ENCODE measurements at regions not wholly inside any gene's neighbourhood (a gene's known extent, or its start where the extent isn't known, plus 50 kb on each side); places are given as distances from the start of the nearest gene placed in this dataset.

DNA sequence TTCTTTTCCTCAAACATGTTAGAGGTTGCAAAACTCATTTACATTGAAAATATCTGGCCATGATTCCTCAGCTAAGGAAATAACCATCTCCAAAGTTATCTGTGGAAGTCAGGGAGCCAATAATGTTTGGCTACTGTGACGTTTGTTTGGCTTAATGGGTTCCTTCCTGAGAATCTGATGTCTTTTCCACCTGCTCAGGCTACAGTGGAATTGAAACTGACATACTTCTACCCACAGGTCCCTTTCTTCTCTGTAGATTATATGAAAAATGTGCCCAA, 221.1 kb upstream of the XYLT1 start:
- peaks cover 2% of the 10 kb centered on the region; the same call in 1 of the 2 replicates for H3K4me1 ChIP-seq (ENCODE audit: control insufficient read depth, insufficient read depth, low read length)
- no peak overlapping the region for H3K4me3 ChIP-seq (ENCODE audit: low read length)
- H3K27me3 ChIP-seq (ENCODE audit: control insufficient read depth, insufficient read depth, low read length) = no peaks in the 10 kb centered on the region
- no peak overlapping the region for H3K27ac ChIP-seq (ENCODE audit: low read length)
- no peak for DNase-seq (ENCODE audit: low read depth, low spot score)
- no CpG with 5 or more reads among the region's 1 CpG for WGBS (ENCODE audit: insufficient coverage, insufficient read length)
- no peaks in the 10 kb centered on the region for H3K36me3 ChIP-seq (ENCODE audit: control insufficient read depth, insufficient read depth, low read length)
- no peaks in the 10 kb centered on the region for H3K9me3 ChIP-seq (ENCODE audit: control insufficient read depth, insufficient read depth, low read length)

DNA sequence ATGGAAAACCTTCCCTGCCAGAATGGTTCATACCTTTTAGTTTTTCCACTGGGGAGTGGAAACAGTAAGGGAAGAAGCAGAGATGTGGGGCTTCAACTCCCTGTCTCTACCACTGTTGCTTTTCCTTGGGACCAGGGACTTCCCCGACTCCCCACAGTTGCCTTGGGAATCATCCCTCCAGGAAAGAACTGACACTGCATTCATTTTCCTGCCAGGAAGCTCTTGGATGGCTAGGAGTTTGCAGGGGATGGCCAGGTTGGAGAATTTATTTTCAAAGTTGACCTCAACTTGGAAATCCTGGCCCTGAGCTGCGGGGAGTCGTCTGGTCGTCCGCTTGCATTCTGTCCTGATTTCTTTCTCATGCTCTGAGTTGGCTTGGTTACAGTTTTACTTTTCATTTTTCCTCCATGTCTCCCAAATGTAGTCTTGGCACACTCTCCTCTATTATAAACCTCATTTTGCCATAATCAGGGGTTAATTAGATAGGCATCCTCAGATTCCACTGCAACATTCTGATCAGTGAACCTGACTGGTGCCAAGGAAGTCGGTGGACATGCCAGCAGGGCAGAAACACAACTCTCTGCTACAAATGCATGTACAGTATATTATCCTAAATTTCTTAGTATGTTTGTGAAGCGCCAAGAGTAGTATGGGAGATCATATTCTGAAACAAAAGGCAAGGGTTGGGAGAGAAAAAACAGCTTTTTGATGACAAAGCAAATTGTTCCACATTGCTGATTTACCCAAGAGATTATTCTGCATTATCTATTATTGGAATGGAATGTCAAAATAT, 220.5 kb upstream of the XYLT1 start:
- Histone ChIP-seq H3K27me3 (ENCODE audit: control insufficient read depth, insufficient read depth, low read length) (no peaks in the 10 kb centered on the region), H3K9me3 (ENCODE audit: control insufficient read depth, insufficient read depth, low read length) (no peaks in the 10 kb centered on the region), H3K4me1 (ENCODE audit: control insufficient read depth, insufficient read depth, low read length) (peaks cover 2% of the 10 kb centered on the region; the same call in 1 of the 2 replicates), H3K36me3 (ENCODE audit: control insufficient read depth, insufficient read depth, low read length) (no peaks in the 10 kb centered on the region), H3K4me3 (ENCODE audit: low read length) (no peak overlapping the region), H3K27ac (ENCODE audit: low read length) (no peak overlapping the region)
- no CpG with 5 or more reads among the region's 7 CpGs for WGBS (ENCODE audit: insufficient coverage, insufficient read length)
- DNase-seq (ENCODE audit: low read depth, low spot score) = no peak

DNA sequence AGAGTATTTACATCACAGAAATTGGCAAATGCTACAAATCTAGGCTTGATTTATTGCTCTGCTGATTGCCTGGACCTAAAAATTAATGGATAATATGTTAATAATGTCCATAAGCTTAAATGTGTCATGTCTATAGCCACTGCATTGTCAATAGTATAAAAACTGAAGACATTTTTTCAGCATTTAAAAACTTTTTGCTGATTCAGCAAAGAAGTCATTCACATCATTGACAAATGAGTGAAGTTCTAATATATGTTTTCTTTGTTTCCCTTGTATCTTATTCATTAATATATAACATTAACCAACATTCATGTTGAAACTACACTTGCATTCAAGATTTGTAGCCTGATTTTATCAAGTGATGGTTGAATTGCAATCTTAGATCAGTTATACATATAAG, 214.7 kb upstream of the XYLT1 start:
- no peak for DNase-seq (ENCODE audit: low read depth, low spot score)
- Histone ChIP-seq H3K27ac (ENCODE audit: low read length) (no peak overlapping the region), H3K4me1 (ENCODE audit: control insufficient read depth, insufficient read depth, low read length) (no peaks in the 10 kb centered on the region), H3K4me3 (ENCODE audit: low read length) (no peak overlapping the region), H3K27me3 (ENCODE audit: control insufficient read depth, insufficient read depth, low read length) (no peaks in the 10 kb centered on the region), H3K36me3 (ENCODE audit: control insufficient read depth, insufficient read depth, low read length) (no peaks in the 10 kb centered on the region), H3K9me3 (ENCODE audit: control insufficient read depth, insufficient read depth, low read length) (no peaks in the 10 kb centered on the region)

DNA sequence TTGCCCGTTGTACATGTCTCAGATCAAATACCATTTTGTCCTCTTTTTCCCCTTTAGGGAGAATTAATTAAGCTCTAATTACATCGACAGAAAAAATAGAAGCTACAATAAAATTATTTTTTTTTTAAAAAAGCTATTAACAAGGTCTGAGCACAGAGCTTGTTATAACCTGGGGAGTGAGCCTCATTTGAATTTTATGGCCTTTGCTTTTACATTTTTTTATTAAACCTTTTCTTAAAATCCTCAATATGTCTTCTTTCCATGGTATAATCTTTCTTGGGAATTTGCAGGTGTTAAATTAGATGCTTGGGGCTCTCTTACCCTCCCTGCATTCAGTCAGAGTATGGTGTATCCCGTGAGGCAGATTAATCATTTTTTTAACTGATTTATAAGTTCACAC, 212.5 kb upstream of the XYLT1 start:
- no peak for DNase-seq (ENCODE audit: low read depth, low spot score)
- H3K4me1 ChIP-seq (ENCODE audit: control insufficient read depth, insufficient read depth, low read length) = no peaks in the 10 kb centered on the region
- H3K4me3 ChIP-seq (ENCODE audit: low read length) = no peak overlapping the region
- no CpG with 5 or more reads among the region's 3 CpGs for WGBS (ENCODE audit: insufficient coverage, insufficient read length)
- no peaks in the 10 kb centered on the region for H3K27me3 ChIP-seq (ENCODE audit: control insufficient read depth, insufficient read depth, low read length)
- no peak overlapping the region for H3K27ac ChIP-seq (ENCODE audit: low read length)
- no peaks in the 10 kb centered on the region for H3K9me3 ChIP-seq (ENCODE audit: control insufficient read depth, insufficient read depth, low read length)
- no peaks in the 10 kb centered on the region for H3K36me3 ChIP-seq (ENCODE audit: control insufficient read depth, insufficient read depth, low read length)

- no peak overlapping the region for H3K27ac ChIP-seq (ENCODE audit: low read length)
- no CpG with 5 or more reads among the region's 3 CpGs for WGBS (ENCODE audit: insufficient coverage, insufficient read length)
- H3K27me3 ChIP-seq (ENCODE audit: control insufficient read depth, insufficient read depth, low read length) = no peaks in the 10 kb centered on the region
- no peaks in the 10 kb centered on the region for H3K4me1 ChIP-seq (ENCODE audit: control insufficient read depth, insufficient read depth, low read length)
- no peak for DNase-seq (ENCODE audit: low read depth, low spot score)
- H3K4me3 ChIP-seq (ENCODE audit: low read length) = no peak overlapping the region
- no peaks in the 10 kb centered on the region for H3K9me3 ChIP-seq (ENCODE audit: control insufficient read depth, insufficient read depth, low read length)
- no peaks in the 10 kb centered on the region for H3K36me3 ChIP-seq (ENCODE audit: control insufficient read depth, insufficient read depth, low read length)
Observed at GRCh38 chr16:17676171-17676570, 205.4 kb upstream of the XYLT1 start.

GRCh38 chr16:17668386-17668785, 197.6 kb upstream of the XYLT1 start:
- Histone ChIP-seq H3K27ac (ENCODE audit: low read length) (no peak overlapping the region), H3K9me3 (ENCODE audit: control insufficient read depth, insufficient read depth, low read length) (no peaks in the 10 kb centered on the region), H3K4me1 (ENCODE audit: control insufficient read depth, insufficient read depth, low read length) (no peaks in the 10 kb centered on the region), H3K36me3 (ENCODE audit: control insufficient read depth, insufficient read depth, low read length) (no peaks in the 10 kb centered on the region), H3K4me3 (ENCODE audit: low read length) (no peak overlapping the region), H3K27me3 (ENCODE audit: control insufficient read depth, insufficient read depth, low read length) (no peaks in the 10 kb centered on the region)
- DNase-seq (ENCODE audit: low read depth, low spot score) = no peak
- WGBS (ENCODE audit: insufficient coverage, insufficient read length) = no CpG with 5 or more reads among the region's 3 CpGs

DNA sequence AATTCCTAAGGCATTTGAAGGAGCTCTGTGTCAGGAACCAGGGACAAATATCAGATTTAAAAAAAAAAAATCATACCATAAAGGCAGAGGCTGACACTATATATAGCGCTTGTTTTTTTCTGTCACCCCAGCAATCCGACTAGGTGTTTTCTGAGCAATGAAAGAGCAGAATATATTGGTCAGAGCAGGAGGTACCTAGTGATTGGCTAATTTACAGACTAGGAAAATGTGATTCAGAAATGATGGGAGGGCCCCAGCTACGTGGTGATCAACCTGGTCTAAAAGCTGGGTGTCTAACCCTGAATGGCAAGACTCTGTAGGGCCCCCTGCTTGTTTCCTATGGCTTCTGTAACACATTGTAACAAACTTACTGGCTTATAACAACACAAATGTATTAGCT, 195.5 kb upstream of the XYLT1 start:
- no peaks in the 10 kb centered on the region for H3K36me3 ChIP-seq (ENCODE audit: control insufficient read depth, insufficient read depth, low read length)
- H3K4me1 ChIP-seq (ENCODE audit: control insufficient read depth, insufficient read depth, low read length) = no peaks in the 10 kb centered on the region
- H3K27me3 ChIP-seq (ENCODE audit: control insufficient read depth, insufficient read depth, low read length) = no peaks in the 10 kb centered on the region
- DNase-seq (ENCODE audit: low read depth, low spot score) = no peak
- no peaks in the 10 kb centered on the region for H3K9me3 ChIP-seq (ENCODE audit: control insufficient read depth, insufficient read depth, low read length)
- no peak overlapping the region for H3K4me3 ChIP-seq (ENCODE audit: low read length)
- no peak overlapping the region for H3K27ac ChIP-seq (ENCODE audit: low read length)
- WGBS (ENCODE audit: insufficient coverage, insufficient read length) = no CpG with 5 or more reads among the region's 3 CpGs

- Histone ChIP-seq H3K27me3 (ENCODE audit: control insufficient read depth, insufficient read depth, low read length) (no peaks in the 10 kb centered on the region; the same call in 1 of the 2 replicates), H3K9me3 (ENCODE audit: control insufficient read depth, insufficient read depth, low read length) (no peaks in the 10 kb centered on the region), H3K36me3 (ENCODE audit: control insufficient read depth, insufficient read depth, low read length) (no peaks in the 10 kb centered on the region), H3K27ac (ENCODE audit: low read length) (no peak overlapping the region), H3K4me3 (ENCODE audit: low read length) (no peak overlapping the region), H3K4me1 (ENCODE audit: control insufficient read depth, insufficient read depth, low read length) (peaks cover 3% of the 10 kb centered on the region; the same call in 1 of the 2 replicates)
- WGBS (ENCODE audit: insufficient coverage, insufficient read length) = no CpG with 5 or more reads among the region's 3 CpGs
- no peak for DNase-seq (ENCODE audit: low read depth, low spot score)
Observed at GRCh38 chr16:17658881-17659280, 188.1 kb upstream of the XYLT1 start.

DNA sequence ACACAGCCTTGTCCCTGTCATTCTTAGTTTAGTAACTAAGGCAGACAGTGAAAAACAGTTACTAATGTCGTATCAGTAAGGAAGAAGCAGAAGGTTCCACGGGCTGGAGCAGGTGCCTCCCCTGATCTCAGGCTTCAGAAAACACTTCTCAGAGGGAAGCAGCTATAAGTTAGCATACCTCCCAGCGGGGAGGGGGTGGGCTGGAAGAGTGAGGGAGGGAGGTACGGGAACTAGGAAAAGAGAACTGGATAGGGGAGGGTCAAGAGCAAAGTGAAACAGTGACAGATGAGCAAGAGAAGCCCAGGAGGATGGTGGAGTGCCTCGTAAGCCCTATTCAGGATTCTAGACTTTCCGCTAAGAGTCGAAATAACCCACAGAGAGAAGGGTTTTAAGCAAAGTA, 186.3 kb upstream of the XYLT1 start:
- no peak overlapping the region for H3K4me3 ChIP-seq (ENCODE audit: low read length)
- peaks cover 3% of the 10 kb centered on the region; the same call in 1 of the 2 replicates for H3K4me1 ChIP-seq (ENCODE audit: control insufficient read depth, insufficient read depth, low read length)
- H3K27ac ChIP-seq (ENCODE audit: low read length) = no peak overlapping the region
- H3K9me3 ChIP-seq (ENCODE audit: control insufficient read depth, insufficient read depth, low read length) = no peaks in the 10 kb centered on the region
- H3K36me3 ChIP-seq (ENCODE audit: control insufficient read depth, insufficient read depth, low read length) = no peaks in the 10 kb centered on the region
- H3K27me3 ChIP-seq (ENCODE audit: control insufficient read depth, insufficient read depth, low read length) = no peaks in the 10 kb centered on the region; the same call in 1 of the 2 replicates
- WGBS (ENCODE audit: insufficient coverage, insufficient read length) = no CpG with 5 or more reads among the region's 7 CpGs
- no peak for DNase-seq (ENCODE audit: low read depth, low spot score)

GRCh38 chr16:17654571-17654970, 183.8 kb upstream of the XYLT1 start:
- peaks cover 3% of the 10 kb centered on the region; the same call in 1 of the 2 replicates for H3K4me1 ChIP-seq (ENCODE audit: control insufficient read depth, insufficient read depth, low read length)

DNA sequence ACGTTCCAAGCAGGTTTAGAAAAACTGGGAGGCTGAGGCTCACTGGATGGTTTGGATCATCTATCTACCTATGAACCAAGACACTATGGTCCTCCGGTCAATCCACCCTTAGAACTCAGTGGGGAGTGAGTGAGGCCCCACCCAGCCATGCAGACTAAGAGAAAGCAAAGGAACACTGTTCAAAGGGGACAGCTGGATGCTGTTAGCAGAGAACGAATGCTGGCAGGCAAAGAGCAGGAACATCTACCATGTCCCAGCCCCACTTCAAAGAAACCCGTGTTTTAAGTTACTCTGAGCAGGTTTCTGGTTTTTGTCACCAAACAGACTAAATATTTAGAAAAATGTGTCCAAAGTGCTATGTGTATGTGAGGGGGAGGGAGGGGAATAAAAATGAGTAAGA, 183.4 kb upstream of the XYLT1 start:
- no peaks in the 10 kb centered on the region for H3K36me3 ChIP-seq (ENCODE audit: control insufficient read depth, insufficient read depth, low read length)
- H3K27me3 ChIP-seq (ENCODE audit: control insufficient read depth, insufficient read depth, low read length) = no peaks in the 10 kb centered on the region; the same call in 1 of the 2 replicates
- no peak overlapping the region for H3K27ac ChIP-seq (ENCODE audit: low read length)
- peaks cover 1% of the 10 kb centered on the region; the same call in 1 of the 2 replicates for H3K4me1 ChIP-seq (ENCODE audit: control insufficient read depth, insufficient read depth, low read length)
- H3K4me3 ChIP-seq (ENCODE audit: low read length) = no peak overlapping the region
- no peaks in the 10 kb centered on the region for H3K9me3 ChIP-seq (ENCODE audit: control insufficient read depth, insufficient read depth, low read length)
- no CpG with 5 or more reads among the region's 4 CpGs for WGBS (ENCODE audit: insufficient coverage, insufficient read length)
- DNase-seq (ENCODE audit: low read depth, low spot score) = no peak

More at GRCh38 chr16:17654571-17654970, 183.8 kb upstream of the XYLT1 start:
- Histone ChIP-seq H3K36me3 (ENCODE audit: control insufficient read depth, insufficient read depth, low read length) (no peaks in the 10 kb centered on the region), H3K9me3 (ENCODE audit: control insufficient read depth, insufficient read depth, low read length) (no peaks in the 10 kb centered on the region), H3K27me3 (ENCODE audit: control insufficient read depth, insufficient read depth, low read length) (no peaks in the 10 kb centered on the region; the same call in 1 of the 2 replicates), H3K4me3 (ENCODE audit: low read length) (no peak overlapping the region), H3K27ac (ENCODE audit: low read length) (no peak overlapping the region)
- DNase-seq (ENCODE audit: low read depth, low spot score) = no peak
- WGBS (ENCODE audit: insufficient coverage, insufficient read length) = no CpG with 5 or more reads among the region's 4 CpGs
